B cell (primary cell): ENCODE measurements at regions not wholly inside any gene's neighbourhood (a gene's known extent, or its start where the extent isn't known, plus 50 kb on each side); places are given as distances from the start of the nearest gene placed in this dataset.

ENCODE experiments used
- ATAC-seq: fragments of 200-7000 bp; cut with Tn5 transposase; one replicate; pipeline ENCODE4 v1.10.0; 2021; ENCODE audit warnings: low read depth, mild to moderate bottlenecking, moderate number of reproducible peaks, moderate library complexity
- CTCF ChIA-PET: fragments of 350-600 bp; sonication (Branson Sonifier 250); formaldehyde crosslinking; loops from one replicate; lab custom pipeline; 2021; ENCODE audit warnings: antibody characterized with exemption, inconsistent platforms; lab: Charles Lee
- POLR2A ChIA-PET: fragments of 350-600 bp; sonication (Branson Sonifier 250); formaldehyde crosslinking; loops from one replicate; lab custom pipeline; 2021; ENCODE audit warnings: antibody characterized with exemption; lab: Charles Lee
- DNase-seq: peaks from one replicate; pipeline ENCODE4 v3.0.0; 2013
- H2AFZ ChIP-seq: 2 replicates; pipeline ENCODE4 v1.6.1; 2012; ENCODE audit warnings: mild to moderate bottlenecking, low read depth, low read length; ENCODE audit not compliant: insufficient read depth, poor library complexity, severe bottlenecking
- H3K27ac ChIP-seq, 2 donors: 1 replicate in 1 of 2; 2 replicates in 1 of 2; pipeline ENCODE4 v1.5.1; 2012 to 2013; ENCODE audit warnings: low read length in 2 of 2, mild to moderate bottlenecking in 2 of 2, moderate library complexity in 1 of 2
- H3K27me3 ChIP-seq, 4 experiments: fragments of 200-600 bp in 1 of 4; sonication (generic) in 1 of 4; replicated peaks in 1 of 4; 1 replicate in 2 of 4; 2 replicates in 2 of 4; pipeline versions ENCODE4 v1.6.1 to v1.7.0; 2013 to 2016; ENCODE audit warnings: low read length in 3 of 4, mild to moderate bottlenecking in 2 of 4, mixed read lengths in 1 of 4, moderate library complexity in 1 of 4; ENCODE audit not compliant: insufficient read depth in 4 of 4, control insufficient read depth in 3 of 4; ENCODE audit errors: control extremely low read depth in 1 of 4
- H3K36me3 ChIP-seq, 2 experiments: replicated peaks in 1 of 2; 1 replicate in 1 of 2; 2 replicates in 1 of 2; pipeline versions ENCODE4 v1.6.1 to v1.7.1; 2013; ENCODE audit warnings: low read length in 1 of 2; ENCODE audit not compliant: insufficient read depth in 2 of 2, control insufficient read depth in 1 of 2; ENCODE audit errors: control extremely low read depth in 1 of 2, extremely low read depth in 1 of 2
- H3K4me1 ChIP-seq, 2 donors: fragments of 200-600 bp in 1 of 2; sonication (generic) in 1 of 2; 1 replicate in 1 of 2; 2 replicates in 1 of 2; pipeline versions ENCODE4 v1.5.1 to v1.6.1; 2013 to 2017; ENCODE audit warnings: low read length in 2 of 2; ENCODE audit not compliant: control insufficient read depth in 2 of 2, insufficient read depth in 2 of 2
- H3K4me2 ChIP-seq: replicated peaks from 2 replicates; pipeline ENCODE3; 2012; ENCODE audit warnings: mild to moderate bottlenecking, low read depth, low read length; ENCODE audit not compliant: poor library complexity, severe bottlenecking
- H3K4me3 ChIP-seq, 5 experiments: fragments of 200-600 bp in 1 of 5; sonication (generic) in 1 of 5; 1 replicate in 3 of 5; 2 replicates in 2 of 5; pipeline versions ENCODE4 v1.5.1 to v1.7.0; 2011 to 2016; ENCODE audit warnings: low read length in 4 of 5, mild to moderate bottlenecking in 4 of 5, low read depth in 2 of 5, control low read depth in 1 of 5, moderate library complexity in 1 of 5; ENCODE audit not compliant: insufficient read depth in 1 of 5; ENCODE audit errors: control extremely low read depth in 1 of 5, extremely low read depth in 1 of 5
- H3K79me2 ChIP-seq: fragments of 200-600 bp; sonication (generic); one replicate; pipeline ENCODE4 v1.6.0; 2016; ENCODE audit warnings: low read length; ENCODE audit not compliant: control insufficient read depth, insufficient read depth
- H3K9ac ChIP-seq: fragments of 200-600 bp; sonication (generic); 2 replicates; pipeline ENCODE4 v1.6.1; 2017; ENCODE audit warnings: mild to moderate bottlenecking, low read length, moderate library complexity
- H3K9me3 ChIP-seq, 3 donors: one replicate each; pipeline versions ENCODE4 v1.6.1 to v1.7.1; 2013; ENCODE audit warnings: low read length in 2 of 3; ENCODE audit not compliant: control insufficient read depth in 2 of 3, insufficient read depth in 1 of 3; ENCODE audit errors: control extremely low read depth in 1 of 3
- H4K20me1 ChIP-seq: 2 replicates; pipeline ENCODE4 v1.6.0; 2012; ENCODE audit warnings: mild to moderate bottlenecking, low read length; ENCODE audit not compliant: insufficient read depth, control insufficient read depth, poor library complexity, severe bottlenecking
- H3K27ac Mint-ChIP-seq: one replicate; pipeline ENCODE4 v1.8.0; 2021; ENCODE audit warnings: mixed read lengths
- H3K27me3 Mint-ChIP-seq: one replicate; pipeline ENCODE4 v1.8.0; 2021; ENCODE audit warnings: mixed read lengths
- H3K4me1 Mint-ChIP-seq: one replicate; pipeline ENCODE4 v1.8.0; 2021; ENCODE audit warnings: mixed read lengths
- H3K4me3 Mint-ChIP-seq: one replicate; pipeline ENCODE4 v1.8.0; 2021; ENCODE audit warnings: mixed read lengths
- H3K9me3 Mint-ChIP-seq: one replicate; pipeline ENCODE4 v1.8.0; 2022; ENCODE audit warnings: mixed read lengths; ENCODE audit not compliant: insufficient read depth
- CTCF ChIP-seq: fragments of 200-600 bp; IDR thresholded peaks from one replicate; pipeline ENCODE4 v1.8.0; 2022; ENCODE audit warnings: antibody characterized with exemption, mild to moderate bottlenecking
- EZH2 ChIP-seq: IDR thresholded peaks from 2 replicates; pipeline ENCODE4 v1.6.1; 2012; ENCODE audit warnings: borderline replicate concordance, low read depth, mild to moderate bottlenecking, moderate library complexity, low read length; ENCODE audit not compliant: insufficient read depth, poor library complexity, severe bottlenecking
- WGBS: methylation state at CpG from one replicate; pipeline ENCODE4 v1.1.5; 2013; ENCODE audit warnings: missing lambda C conversion rate; ENCODE audit not compliant: insufficient coverage; 5-methylcytosine and 5-hydroxymethylcytosine counted together
- intact Hi-C: fragments of 100-400 bp; cut with micrococcal nuclease; formaldehyde crosslinking; loops from one replicate; pipeline ENCODE4 v1.10.0; 2022

GRCh38 chr7:28245123-28245878 lies 64.7 kb upstream of the JAZF1 start:
- ChIA-PET CTCF (no interaction called here), POLR2A (no interaction called here)
- intact Hi-C loops = no loop called here
- no peak overlapping the region for H3K4me3 ChIP-seq
- no peaks in the 10 kb centered on the region for H3K4me1 ChIP-seq
- Mint-ChIP-seq H3K4me3 (no peak overlapping the region), H3K9me3 (peaks cover 2% of the 10 kb centered on the region), H3K27me3 (no peaks in the 10 kb centered on the region), H3K4me1 (no peaks in the 10 kb centered on the region), H3K27ac (no peak overlapping the region)
- WGBS = 100% methylated on average over 4 of the region's 9 CpGs
- H3K27me3 ChIP-seq = no peaks in the 10 kb centered on the region
- no peak for DNase-seq
- no peak overlapping the region for H2AFZ ChIP-seq
- H3K36me3 ChIP-seq = no peaks in the 10 kb centered on the region
- H3K27ac ChIP-seq = no peak overlapping the region
- H4K20me1 ChIP-seq = no peaks in the 10 kb centered on the region
- H3K9me3 ChIP-seq = no peaks in the 10 kb centered on the region
- TF ChIP-seq CTCF (no peak), EZH2 (no peak)
- H3K79me2 ChIP-seq = no peaks in the 10 kb centered on the region
- H3K9ac ChIP-seq = no peak overlapping the region
- H3K4me2 ChIP-seq = no peak overlapping the region
- ATAC-seq = no peak

GRCh38 chr7:28246921-28247461 lies 66.4 kb upstream of the JAZF1 start:
- Mint-ChIP-seq H3K4me1 (no peaks in the 10 kb centered on the region), H3K4me3 (no peak overlapping the region), H3K27me3 (no peaks in the 10 kb centered on the region), H3K27ac (no peak overlapping the region), H3K9me3 (peaks cover 2% of the 10 kb centered on the region)
- TF ChIP-seq EZH2 (no peak), CTCF (no peak)
- no peaks in the 10 kb centered on the region for H3K79me2 ChIP-seq
- 95% methylated on average over 6 of the region's 7 CpGs for WGBS
- H3K9ac ChIP-seq = no peak overlapping the region
- no peak overlapping the region for H3K4me3 ChIP-seq
- no peak overlapping the region for H3K27ac ChIP-seq
- H3K4me2 ChIP-seq = no peak overlapping the region
- H2AFZ ChIP-seq = no peak overlapping the region
- ATAC-seq (no peak), DNase-seq (no peak)
- CTCF ChIA-PET = interaction anchor here (0.7 kb wide), 1 partner anchor 40 kb away, joined by 3 read pairs; no protein-coding TSS in a partner anchor
- H3K4me1 ChIP-seq = no peaks in the 10 kb centered on the region
- H4K20me1 ChIP-seq = no peaks in the 10 kb centered on the region
- POLR2A ChIA-PET = no interaction called here
- H3K9me3 ChIP-seq = no peaks in the 10 kb centered on the region
- no peaks in the 10 kb centered on the region for H3K27me3 ChIP-seq
- H3K36me3 ChIP-seq = no peaks in the 10 kb centered on the region
- intact Hi-C loops = no loop called here
